Adrenal gland (tissue), 5 donors: ENCODE measurements at regions not wholly inside any gene's neighbourhood (a gene's known extent, or its start where the extent isn't known, plus 50 kb on each side); places are given as distances from the start of the nearest gene placed in this dataset.

ENCODE experiments used
- CTCF ChIP-seq, 6 experiments: fragments of 450-650 bp in 4 of 6; fragments of 200-600 bp in 2 of 6; sonication (generic) in 1 of 6; IDR thresholded peaks; 1 replicate in 5 of 6; 2 replicates in 1 of 6; pipeline versions ENCODE4 v1.5.1 to v1.8.0; 2016 to 2021; ENCODE audit warnings: antibody characterized with exemption in 6 of 6, mild to moderate bottlenecking in 2 of 6, moderate library complexity in 1 of 6
- POLR2A ChIP-seq, 2 donors: fragments of 450-650 bp; IDR thresholded peaks; one replicate each; pipeline ENCODE4 v1.6.1; 2017; ENCODE audit warnings: antibody characterized with exemption in 2 of 2, mild to moderate bottlenecking in 2 of 2, moderate library complexity in 1 of 2
- donor health status: DM: no; HTN: no; CAD: no.

- no peak for TF ChIP-seq CTCF (IDR thresholded peaks at IDR 0.05)
- TF ChIP-seq POLR2A (IDR thresholded peaks at IDR 0.05): no peak
These were observed 691.9 kb downstream of the RFPL4B start for GRCh38 chr6:113039005-113039404.
